Astrocyte (in vitro differentiated cells and primary cell): ENCODE measurements at regions not wholly inside any gene's neighbourhood (a gene's known extent, or its start where the extent isn't known, plus 50 kb on each side); places are given as distances from the start of the nearest gene placed in this dataset.

ENCODE experiments used
- CTCF ChIP-seq: IDR thresholded peaks from 2 replicates; pipeline ENCODE4 v1.5.1; 2011; ENCODE audit warnings: low read depth, mild to moderate bottlenecking, inconsistent platforms, low read length, moderate library complexity; ENCODE audit not compliant: insufficient read depth
- EZH2 ChIP-seq: IDR thresholded peaks from 2 replicates; pipeline ENCODE4 v1.6.1; 2012; ENCODE audit warnings: mild to moderate bottlenecking, low read length, inconsistent platforms; ENCODE audit not compliant: insufficient read depth

- TF ChIP-seq CTCF (no peak), EZH2 (no peak)
Measured at GRCh38 chr2:215836881-215837280, 176.5 kb downstream of the MREG start.
